Keratinocyte (primary cell): ENCODE measurements at regions not wholly inside any gene's neighbourhood (a gene's known extent, or its start where the extent isn't known, plus 50 kb on each side); places are given as distances from the start of the nearest gene placed in this dataset.

ENCODE experiments used
- DNase-seq: peaks from one replicate; pipeline ENCODE4 v3.0.0-alpha.2; 2011; ENCODE audit warnings: low read depth, missing footprints, low spot score
- FAIRE-seq: peaks from 2 replicates; lab custom pipeline; 2011; peaks lifted over from hg19 to GRCh38; lab: Jason Lieb, UNC
- H2AFZ ChIP-seq: 2 replicates; pipeline ENCODE4 v1.6.0; 2012; ENCODE audit warnings: low read length, control low read depth, inconsistent platforms; ENCODE audit not compliant: control insufficient read depth
- H3K27ac ChIP-seq: 2 replicates; pipeline ENCODE4 v1.5.1; 2011; ENCODE audit warnings: low read length; ENCODE audit not compliant: control insufficient read depth, insufficient read depth
- H3K27me3 ChIP-seq: 3 replicates; pipeline ENCODE4 v1.6.0; 2011; ENCODE audit warnings: low read length; ENCODE audit not compliant: control insufficient read depth, insufficient read depth; ENCODE audit errors: extremely low read depth
- H3K36me3 ChIP-seq, 2 experiments: 2 replicates in 1 of 2; 3 replicates in 1 of 2; pipeline ENCODE4 v1.5.1; 2011; ENCODE audit warnings: low read length in 2 of 2, mild to moderate bottlenecking in 1 of 2; ENCODE audit not compliant: control insufficient read depth in 2 of 2, insufficient read depth in 2 of 2; ENCODE audit errors: extremely low read depth in 1 of 2
- H3K4me1 ChIP-seq: 3 replicates; pipeline ENCODE4 v1.5.1; 2011; ENCODE audit warnings: low read length; ENCODE audit not compliant: control insufficient read depth, insufficient read depth; ENCODE audit errors: extremely low read depth
- H3K4me2 ChIP-seq: 3 replicates; pipeline ENCODE4 v1.6.0; 2011; ENCODE audit warnings: low read depth, low read length; ENCODE audit not compliant: control insufficient read depth, insufficient read depth; ENCODE audit errors: extremely low read depth
- H3K4me3 ChIP-seq, 3 experiments: fragments of 200-600 bp in 1 of 3; sonication (generic) in 1 of 3; 2 replicates in 2 of 3; 3 replicates in 1 of 3; pipeline ENCODE4 v1.5.1; 2011 to 2016; ENCODE audit warnings: low read length in 3 of 3, mild to moderate bottlenecking in 3 of 3, control low read depth in 2 of 3, inconsistent platforms in 1 of 3, low read depth in 1 of 3, mixed read lengths in 1 of 3, mixed run types in 1 of 3, moderate library complexity in 1 of 3; ENCODE audit not compliant: control insufficient read depth in 2 of 3, insufficient read depth in 2 of 3; ENCODE audit errors: extremely low read depth in 1 of 3
- H3K79me2 ChIP-seq: 2 replicates; pipeline ENCODE4 v1.6.0; 2012; ENCODE audit warnings: low read length; ENCODE audit not compliant: control insufficient read depth, insufficient read depth
- H3K9ac ChIP-seq: 3 replicates; pipeline ENCODE4 v1.6.0; 2011; ENCODE audit warnings: low read length; ENCODE audit not compliant: control insufficient read depth, insufficient read depth; ENCODE audit errors: extremely low read depth
- H3K9me1 ChIP-seq: 3 replicates; pipeline ENCODE4 v1.6.0; 2011; ENCODE audit warnings: low read length; ENCODE audit not compliant: control insufficient read depth, insufficient read depth; ENCODE audit errors: extremely low read depth
- H3K9me3 ChIP-seq: 2 replicates; pipeline ENCODE4 v1.5.1; 2012; ENCODE audit warnings: low read depth, low read length; ENCODE audit not compliant: control insufficient read depth
- H4K20me1 ChIP-seq: 3 replicates; pipeline ENCODE4 v1.6.0; 2011; ENCODE audit warnings: low read length; ENCODE audit not compliant: control insufficient read depth, insufficient read depth; ENCODE audit errors: extremely low read depth
- CTCF ChIP-seq, 3 experiments: IDR thresholded peaks in 1 of 3; conservative IDR thresholded peaks in 1 of 3; optimal IDR thresholded peaks in 1 of 3; 2 replicates in 2 of 3; 3 replicates in 1 of 3; pipeline versions ENCODE3 to v1.5.1; 2011; ENCODE audit warnings: low read length in 3 of 3, mild to moderate bottlenecking in 3 of 3, moderate library complexity in 2 of 3, control low read depth in 1 of 3, inconsistent platforms in 1 of 3; ENCODE audit not compliant: insufficient read depth in 2 of 3; ENCODE audit errors: extremely low read depth in 1 of 3
- EZH2 ChIP-seq: IDR thresholded peaks from one replicate; pipeline ENCODE4 v1.6.1; 2012; ENCODE audit warnings: inconsistent platforms, mild to moderate bottlenecking, low read length, moderate library complexity
- dilution Hi-C: fragments of 300-500 bp; cut with MboI; formaldehyde crosslinking; loops from one replicate; pipeline ENCODE4 v1.7.0; 2020; ENCODE audit warnings: low sequenced_read_pairs; ENCODE audit not compliant: extremely low pct_ligation_motif_present

DNA sequence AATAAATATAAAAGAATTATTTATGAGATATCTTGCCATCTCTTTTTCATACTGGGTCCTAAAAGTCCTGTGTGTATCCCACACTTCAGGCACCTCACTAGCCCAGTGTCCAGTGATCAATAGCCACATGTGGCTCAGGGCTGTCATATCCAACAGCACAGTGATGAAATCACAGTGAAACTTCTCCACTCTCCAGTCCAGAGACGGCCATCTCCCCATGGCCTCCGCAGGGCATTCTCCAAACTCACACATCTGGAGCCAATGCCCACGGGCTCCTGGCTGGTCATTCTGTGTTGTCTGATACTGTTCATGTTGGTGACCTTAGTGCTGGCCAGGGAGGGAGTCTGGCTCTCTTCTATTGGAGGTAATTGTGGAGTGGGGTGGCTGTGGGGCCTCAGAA, 125.2 kb upstream of the SDK2 start:
- Histone ChIP-seq H3K4me1 (peaks cover 6% of the 10 kb centered on the region), H3K27me3 (peaks cover 34% of the 10 kb centered on the region), H3K79me2 (no peaks in the 10 kb centered on the region), H3K4me2 (no peak overlapping the region), H3K9me3 (no peaks in the 10 kb centered on the region), H3K36me3 (no peaks in the 10 kb centered on the region), H3K27ac (no peak overlapping the region), H3K9me1 (no peaks in the 10 kb centered on the region), H3K4me3 (no peak overlapping the region), H3K9ac (no peak overlapping the region), H2AFZ (no peak overlapping the region), H4K20me1 (peaks cover 2% of the 10 kb centered on the region)
- FAIRE-seq (no peak), DNase-seq (no peak)
- dilution Hi-C loops = no loop called here
- TF ChIP-seq CTCF (optimal IDR thresholded peaks at IDR 0.05 in 1 of 3, IDR thresholded peaks at IDR 0.05 in 1 of 3, conservative IDR thresholded peaks at IDR 0.05 in 1 of 3; ENCODE audit: extremely low read depth in 1 of 3, insufficient read depth in 2 of 3, low read length in 3 of 3) (no peak), EZH2 (no peak)

GRCh38 chr17:73770115-73770848, 126.0 kb upstream of the SDK2 start:
- DNase-seq = peak; percentile 21
- Histone ChIP-seq H3K9ac (no peak overlapping the region), H3K9me1 (no peaks in the 10 kb centered on the region), H3K9me3 (no peaks in the 10 kb centered on the region), H3K4me3 (no peak overlapping the region), H3K4me1 (peaks cover 6% of the 10 kb centered on the region), H3K27me3 (peaks cover 34% of the 10 kb centered on the region), H2AFZ (no peak overlapping the region), H4K20me1 (peaks cover 2% of the 10 kb centered on the region), H3K4me2 (no peak overlapping the region), H3K27ac (no peak overlapping the region), H3K36me3 (no peaks in the 10 kb centered on the region), H3K79me2 (no peaks in the 10 kb centered on the region)
- peak; percentile 57 for FAIRE-seq
- TF ChIP-seq CTCF (optimal IDR thresholded peaks at IDR 0.05 in 1 of 3, IDR thresholded peaks at IDR 0.05 in 1 of 3, conservative IDR thresholded peaks at IDR 0.05 in 1 of 3; ENCODE audit: extremely low read depth in 1 of 3, insufficient read depth in 2 of 3, low read length in 3 of 3) (no peak), EZH2 (no peak)
- dilution Hi-C loops = no loop called here
